UCSD-AML1 (cell line): ENCODE measurements at regions not wholly inside any gene's neighbourhood (a gene's known extent, or its start where the extent isn't known, plus 50 kb on each side); places are given as distances from the start of the nearest gene placed in this dataset.
"Not testable (repeated sequence)": the region's sequence is repeated elsewhere in the genome, so short reads cannot be mapped to it uniquely, and the experiment has no call there.

Experiments
- DNase-seq: peaks from one replicate; lab custom pipeline; 2025; ENCODE audit not compliant: unreplicated experiment; lab: John Stamatoyannopoulos, UW

- not testable (repeated sequence) for DNase-seq
Observed at GRCh38 chr18:14987960-14988710, 240.2 kb downstream of the ANKRD30B start.

DNA sequence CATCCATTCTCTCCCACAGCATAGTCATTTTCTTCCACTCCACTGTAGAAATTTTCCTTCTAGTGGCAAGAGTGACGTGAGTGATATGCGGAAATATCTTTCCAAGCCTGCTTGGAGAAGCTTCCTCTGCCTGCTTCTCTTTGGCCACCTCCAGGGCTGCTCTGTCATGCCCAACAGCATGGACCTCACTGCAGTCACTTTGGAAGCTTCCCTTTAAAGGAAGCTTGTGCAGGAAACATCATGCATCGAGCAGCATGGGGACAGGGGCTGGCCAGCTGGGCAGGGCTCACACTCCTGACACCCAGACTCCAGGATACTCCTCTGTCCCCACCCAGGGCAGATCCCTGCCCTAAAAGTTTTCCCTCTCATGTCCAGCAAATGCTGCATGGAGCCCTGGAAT is 241.6 kb downstream of the ANKRD30B start:
- DNase-seq = not testable (repeated sequence)

- DNase-seq = not testable (repeated sequence)
Observed at GRCh38 chr18:14991934-14992445, 244.0 kb downstream of the ANKRD30B start.

- DNase-seq = not testable (repeated sequence)
Observed at GRCh38 chr18:14992758-14993157, 244.8 kb downstream of the ANKRD30B start.

DNA sequence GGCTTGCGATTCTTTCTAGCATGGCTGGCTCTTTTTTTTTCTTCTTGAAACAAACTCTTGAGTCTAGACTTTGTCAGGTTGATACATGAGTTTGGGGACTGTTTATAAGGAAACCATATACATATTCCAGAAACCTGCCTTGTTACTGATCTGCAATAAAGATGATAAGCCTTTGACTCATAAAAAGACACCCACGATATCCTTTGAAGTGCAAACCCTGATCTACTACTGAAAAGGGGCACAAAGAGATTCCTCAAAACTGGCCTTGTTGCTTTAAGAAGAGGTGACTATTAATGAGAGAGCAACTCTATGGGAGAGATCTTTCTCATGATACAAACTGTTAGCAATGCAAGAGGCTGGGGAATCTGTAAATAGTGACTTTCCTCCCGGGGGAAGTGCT is 247.1 kb downstream of the ANKRD30B start:
- DNase-seq = not testable (repeated sequence)

DNA sequence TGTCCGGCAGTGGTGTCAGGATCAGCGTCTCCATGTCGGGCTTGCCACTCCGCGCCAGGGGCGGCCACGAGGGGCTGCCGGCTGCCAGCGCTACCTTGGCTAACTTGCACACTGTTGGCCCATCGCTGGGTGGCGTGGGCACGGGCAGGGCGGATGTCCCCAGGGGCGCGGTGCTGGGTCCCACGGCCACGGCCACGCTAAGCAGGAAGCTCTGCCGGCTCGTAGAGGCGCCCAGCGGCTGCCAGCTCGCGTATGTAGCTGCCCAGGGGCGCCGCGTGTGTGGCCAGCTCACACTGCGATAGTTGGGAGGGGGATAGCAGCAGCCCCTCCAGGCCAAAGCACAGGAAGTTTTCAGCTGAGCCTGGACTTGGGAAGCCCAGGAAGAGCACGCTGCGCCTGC is 249.4 kb downstream of the ANKRD30B start:
- DNase-seq = no peak

DNA sequence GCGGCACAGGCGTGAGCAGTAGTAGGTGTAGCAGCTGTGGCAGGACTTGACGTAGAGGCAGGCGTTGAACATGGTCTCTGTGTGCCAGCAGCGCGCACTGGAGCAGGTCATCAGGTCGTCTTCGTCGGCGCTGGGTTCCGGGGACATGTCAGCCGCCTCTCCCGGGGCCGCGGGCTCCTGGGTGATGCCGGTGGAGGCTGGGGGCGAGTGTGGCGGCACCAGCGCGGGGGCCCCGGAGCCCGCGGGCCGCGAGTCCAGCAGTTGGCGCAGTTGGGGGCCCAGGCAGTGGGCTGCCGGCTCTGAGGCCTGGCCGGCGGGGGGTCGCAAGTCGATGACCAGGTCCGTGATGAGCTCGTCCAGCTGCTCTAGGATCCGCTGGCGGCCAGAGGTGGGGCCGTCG is 249.9 kb downstream of the ANKRD30B start:
- not testable (repeated sequence) for DNase-seq

DNA sequence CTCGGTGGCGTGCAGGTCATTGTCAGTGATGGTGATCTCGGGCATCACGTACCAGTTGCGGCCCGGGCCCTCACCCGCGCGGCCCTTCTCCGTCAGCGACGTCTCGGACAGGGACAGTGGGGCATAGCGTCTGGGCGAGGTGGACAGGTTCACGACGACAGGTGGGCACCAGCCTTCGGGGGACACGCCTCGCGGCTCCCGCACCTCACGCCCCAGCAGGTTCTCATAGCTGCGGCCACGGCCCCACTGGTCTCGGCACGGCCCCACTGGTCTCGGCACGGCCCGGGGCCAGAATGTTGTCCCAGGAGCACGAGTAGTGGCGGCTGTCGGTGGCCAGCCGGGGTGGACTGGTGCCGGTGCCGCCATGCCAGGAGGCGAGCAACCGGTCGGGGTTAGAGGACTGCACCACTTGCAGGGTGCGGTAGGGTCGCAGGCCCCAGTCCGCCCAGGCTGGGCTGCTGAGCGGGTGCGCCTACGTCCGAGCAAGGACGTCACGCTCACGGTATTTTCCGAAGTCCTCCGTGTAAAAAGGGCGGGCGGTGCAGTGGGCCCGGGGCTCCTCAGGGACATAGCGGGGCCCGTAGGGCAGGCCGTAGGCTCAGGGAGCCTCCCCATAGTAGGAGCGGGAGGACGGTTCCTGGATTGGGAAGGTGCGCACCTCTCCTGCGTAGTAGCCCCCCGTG is 250.5 kb downstream of the ANKRD30B start:
- DNase-seq = not testable (repeated sequence)

DNA sequence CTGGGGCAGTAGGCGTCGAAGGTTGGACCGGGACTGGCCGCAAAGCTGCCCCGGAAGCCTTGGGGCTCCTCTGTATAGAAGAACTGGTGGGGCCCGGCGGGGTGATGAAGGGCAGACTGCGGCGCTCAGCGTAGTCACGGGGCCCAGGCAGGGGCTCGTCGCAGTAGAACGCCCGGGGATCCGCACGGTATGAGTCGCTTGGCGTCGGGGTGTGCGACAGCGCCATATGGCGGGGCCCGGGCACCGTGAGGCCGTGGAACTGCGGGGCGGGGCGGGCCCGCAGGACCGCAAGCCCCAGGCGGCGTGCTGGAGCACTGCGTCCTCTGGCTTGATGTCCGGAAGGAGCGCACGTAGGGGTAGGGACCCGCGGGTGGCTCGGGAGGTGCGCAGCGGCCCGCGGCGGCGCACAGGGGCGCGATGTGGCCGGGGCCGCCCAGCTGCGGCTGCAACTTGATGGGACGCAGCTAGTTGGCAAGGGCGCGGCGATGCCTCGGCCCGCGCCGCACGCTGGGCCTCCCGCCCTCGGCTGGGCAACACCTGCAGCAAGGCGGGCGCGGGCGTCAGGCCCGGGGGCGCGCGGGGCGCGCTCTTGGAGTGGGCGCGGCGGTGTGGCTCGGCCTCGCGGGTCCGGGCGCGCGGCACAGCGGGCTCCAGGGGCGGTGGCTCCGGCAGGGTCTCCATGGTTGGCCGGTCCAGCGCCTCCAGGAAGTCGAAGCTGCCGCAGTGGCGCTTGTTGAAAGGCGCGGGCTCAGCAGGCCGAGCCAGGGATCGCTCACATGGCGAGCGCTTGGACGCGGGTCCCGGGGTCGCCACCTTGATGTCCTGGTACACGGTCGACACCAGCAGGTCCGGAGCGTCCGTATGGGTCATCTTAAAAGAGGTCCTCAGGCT is 251.4 kb downstream of the ANKRD30B start:
- no peak for DNase-seq

- DNase-seq = not testable (repeated sequence)
Observed at GRCh38 chr18:15000119-15001037, 252.4 kb downstream of the ANKRD30B start.

GRCh38 chr18:15001038-15001794 is 253.2 kb downstream of the ANKRD30B start:
- not testable (repeated sequence) for DNase-seq

DNA sequence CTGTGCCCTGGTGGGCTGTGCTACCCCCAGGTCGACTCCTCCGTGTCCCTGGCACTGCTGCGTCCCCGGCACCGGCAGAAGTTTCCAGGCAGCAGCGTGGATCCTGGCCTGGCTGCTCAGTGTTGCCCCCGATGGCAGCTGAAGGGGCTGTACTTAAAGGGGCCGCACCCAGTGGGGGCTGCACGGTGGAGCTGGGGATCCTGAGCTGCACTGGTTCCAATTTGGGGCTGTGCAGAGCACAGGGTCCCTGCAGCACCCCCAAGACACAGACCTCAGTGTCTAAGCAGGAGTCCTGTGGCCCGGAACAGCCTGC is 253.8 kb downstream of the ANKRD30B start:
- DNase-seq = not testable (repeated sequence)

GRCh38 chr18:15002765-15003164 is 254.8 kb downstream of the ANKRD30B start:
- DNase-seq = not testable (repeated sequence)

DNA sequence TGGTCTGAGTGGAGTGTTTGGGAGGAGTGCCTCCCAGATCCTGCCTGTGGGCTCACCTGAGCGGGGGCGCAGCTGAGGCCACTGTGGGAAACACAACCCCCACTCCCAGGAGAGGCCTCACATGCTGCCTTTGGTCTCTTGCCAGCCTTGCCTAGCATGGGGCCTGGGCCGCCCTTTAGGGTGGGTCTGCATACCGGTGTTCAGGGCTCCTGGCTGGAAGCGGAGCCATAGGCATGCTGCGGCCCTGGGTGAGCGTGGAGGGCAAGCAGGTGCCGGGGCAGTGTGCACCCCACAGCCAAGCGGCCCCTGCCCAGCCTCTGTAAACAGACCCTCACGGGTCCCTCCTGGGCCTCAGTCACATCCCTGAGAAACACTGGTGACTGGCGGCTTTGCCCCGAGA is 255.3 kb downstream of the ANKRD30B start:
- not testable (repeated sequence) for DNase-seq

DNA sequence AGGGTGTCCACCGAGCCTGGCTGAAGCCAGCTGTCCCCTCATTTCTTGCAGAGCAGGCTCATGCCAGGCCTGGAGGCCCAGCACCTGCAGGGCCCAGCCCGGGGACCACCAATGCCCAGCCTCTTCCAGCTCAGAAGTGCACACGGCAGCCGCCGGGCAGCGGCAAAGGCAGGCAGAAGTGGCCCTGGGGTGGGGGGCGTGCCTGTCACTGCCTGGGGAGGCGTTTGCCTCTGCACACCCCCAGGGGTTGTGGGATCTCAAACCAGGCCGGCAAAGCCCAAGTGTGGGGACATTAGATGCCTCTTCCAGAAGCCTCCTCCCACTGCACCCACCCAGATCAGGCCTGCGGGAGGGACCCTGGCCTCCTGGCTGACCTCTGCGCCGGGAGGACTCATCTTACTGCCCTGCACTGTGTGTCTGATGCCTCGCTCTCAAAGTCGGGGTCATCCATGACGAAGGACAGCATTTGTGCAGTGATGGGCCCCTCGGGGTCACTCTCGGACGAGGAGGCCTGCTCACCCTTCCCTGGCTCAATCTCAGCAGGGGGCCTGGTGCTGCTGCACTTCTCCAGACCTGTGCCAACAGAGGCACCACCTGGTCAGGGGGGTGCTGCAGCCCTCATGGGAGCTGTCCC is 255.8 kb downstream of the ANKRD30B start:
- DNase-seq = not testable (repeated sequence)

GRCh38 chr18:15004270-15004973 is 256.4 kb downstream of the ANKRD30B start:
- not testable (repeated sequence) for DNase-seq

- DNase-seq = no peak
Observed at GRCh38 chr18:15005313-15006130, 257.6 kb downstream of the ANKRD30B start.

DNA sequence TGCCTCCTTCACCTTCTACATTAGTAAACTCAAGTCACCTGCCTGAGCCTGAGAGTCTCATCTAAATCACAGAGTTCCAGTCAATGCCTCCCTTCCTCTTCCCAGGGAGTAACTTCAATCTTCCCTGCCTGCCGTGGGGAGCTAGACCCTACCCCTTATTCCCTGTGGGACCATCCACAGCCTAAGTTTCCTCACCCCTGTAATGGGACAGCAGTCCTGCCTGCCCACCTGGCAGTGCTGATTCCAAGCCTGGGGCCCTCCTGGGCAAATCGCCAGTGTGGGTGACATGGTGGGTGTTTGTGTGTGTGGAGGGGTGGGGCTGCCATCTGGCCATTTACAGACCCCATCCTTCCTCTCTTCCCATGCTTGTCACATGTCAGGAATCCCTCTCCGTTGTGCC is 258.6 kb downstream of the ANKRD30B start:
- not testable (repeated sequence) for DNase-seq
